NCI-H2081 treated with DMSO at 0.1 percent for 48 hours (cell line): ENCODE measurements at regions not wholly inside any gene's neighbourhood (a gene's known extent, or its start where the extent isn't known, plus 50 kb on each side); places are given as distances from the start of the nearest gene placed in this dataset.

Experiments used
- DNase-seq: peaks from one replicate; lab custom pipeline; 2025; lab: John Stamatoyannopoulos, UW

- no peak for DNase-seq
These were observed 113.4 kb upstream of the CDK1 start for GRCh38 chr10:60664859-60665258.

DNA sequence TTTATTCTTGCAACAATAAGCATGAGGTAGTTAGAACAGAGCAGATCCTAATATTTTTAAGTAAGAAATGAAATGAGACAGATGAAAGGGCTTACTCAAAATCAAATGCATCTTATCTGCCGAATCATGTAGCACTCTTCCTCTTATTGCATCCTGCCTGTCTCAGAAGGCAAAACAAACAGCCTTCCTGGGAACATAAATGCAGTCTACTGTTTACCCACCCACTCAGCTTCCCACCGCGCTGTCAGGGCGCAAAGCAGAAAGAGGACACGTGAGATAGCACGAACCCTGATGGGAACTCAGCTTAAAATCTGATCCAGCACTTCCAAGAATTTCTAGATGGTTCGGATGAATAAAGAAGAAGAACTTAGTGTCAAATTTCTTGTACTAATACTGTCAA, 114.4 kb upstream of the CDK1 start:
- DNase-seq = peak; percentile 60

- no peak for DNase-seq
These were observed 115.2 kb upstream of the CDK1 start for GRCh38 chr10:60662917-60663614.

DNA sequence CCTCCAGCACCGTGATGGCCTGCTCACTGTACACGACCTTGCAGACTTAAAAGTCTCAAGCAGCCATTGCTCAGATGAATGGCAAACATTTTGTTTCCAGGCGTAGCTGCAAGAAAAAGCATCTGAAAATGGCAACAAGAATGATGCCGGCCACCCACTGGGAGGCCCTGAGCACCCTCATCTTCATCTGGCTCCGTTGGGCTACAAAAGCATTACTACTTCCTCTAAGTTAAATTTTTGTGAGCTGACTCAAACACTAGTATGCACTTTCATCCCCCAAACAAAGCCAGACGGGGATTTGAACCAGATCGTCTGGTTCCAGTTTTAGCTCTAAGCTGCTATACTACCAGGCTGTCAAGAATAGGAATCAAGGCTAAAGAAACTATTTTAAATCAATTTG, 116.6 kb upstream of the CDK1 start:
- no peak for DNase-seq

- DNase-seq = no peak
These were observed 117.7 kb upstream of the CDK1 start for GRCh38 chr10:60660625-60661024.

DNA sequence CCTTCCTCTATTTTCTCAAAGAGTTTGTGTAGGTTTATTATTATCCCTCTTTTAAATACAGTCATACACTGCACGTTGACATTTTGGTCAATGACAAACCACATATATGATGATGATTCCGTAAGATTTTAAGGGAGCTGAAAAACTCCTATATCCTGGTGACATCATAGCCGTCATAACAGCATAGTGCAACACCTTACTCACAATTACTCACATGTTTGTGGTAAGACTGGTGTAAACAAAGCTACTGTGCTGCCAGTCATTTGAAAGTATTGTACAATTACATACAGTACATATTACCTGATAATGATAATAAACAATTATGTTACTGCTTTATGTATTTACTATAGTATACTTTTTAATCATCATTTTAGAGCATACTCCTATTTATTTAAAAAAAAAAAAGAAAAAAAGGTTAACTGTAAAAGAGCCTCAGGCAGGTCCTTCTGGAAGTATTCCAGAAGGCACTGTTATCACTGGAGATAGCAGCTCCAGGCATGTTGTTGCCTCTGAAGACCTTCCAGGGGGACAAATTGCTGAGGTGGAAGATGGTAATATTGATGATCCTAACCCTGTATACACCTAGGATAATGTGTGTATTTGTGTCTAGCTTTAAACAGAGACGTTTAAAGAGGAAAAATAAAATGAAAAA, 123.3 kb upstream of the CDK1 start:
- DNase-seq = no peak

DNA sequence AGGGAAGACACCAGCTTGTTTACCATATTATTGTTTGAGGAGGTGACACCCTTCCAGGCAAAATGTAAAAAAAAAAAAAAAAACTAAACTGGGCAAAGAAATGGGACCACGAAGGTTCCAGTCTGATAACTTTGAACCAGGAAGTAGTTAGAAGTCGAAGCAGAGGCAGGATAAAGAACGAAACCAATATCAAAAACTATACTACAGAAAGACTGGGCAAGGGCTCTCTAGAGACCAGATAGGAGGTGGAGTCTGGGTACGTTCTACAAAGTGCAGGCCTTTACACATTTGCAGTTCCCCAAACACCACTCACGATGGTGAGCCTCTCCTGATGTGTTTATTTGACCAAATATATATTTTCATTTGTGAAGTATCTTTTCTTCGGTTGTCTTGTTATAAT, 125.7 kb upstream of the CDK1 start:
- no peak for DNase-seq

DNA sequence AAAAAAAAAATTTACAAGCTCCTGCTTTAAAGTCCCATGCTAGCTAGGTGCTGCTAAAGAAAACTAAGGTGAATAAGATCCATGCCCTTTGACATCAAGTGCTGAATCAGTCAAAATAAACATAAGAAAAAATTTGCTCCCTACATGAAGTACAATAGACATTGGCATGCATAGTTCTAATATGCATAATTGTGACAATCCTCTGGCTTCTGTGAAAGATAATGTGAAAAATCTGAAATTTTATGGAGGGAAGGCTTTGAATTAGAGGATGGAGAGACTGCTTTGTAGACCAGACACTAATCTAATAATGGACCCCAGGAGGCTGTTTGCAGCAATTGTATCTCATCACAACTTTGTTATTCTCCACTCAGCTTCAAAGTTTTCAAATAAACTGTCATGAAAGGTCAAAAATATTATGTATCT, 127.9 kb upstream of the CDK1 start:
- DNase-seq = no peak

GRCh38 chr10:60649485-60650377, 128.5 kb upstream of the CDK1 start:
- DNase-seq = no peak

- no peak for DNase-seq
These were observed 129.5 kb upstream of the CDK1 start for GRCh38 chr10:60648761-60649160.

- no peak for DNase-seq
These were observed 131.1 kb upstream of the CDK1 start for GRCh38 chr10:60646966-60647796.

DNA sequence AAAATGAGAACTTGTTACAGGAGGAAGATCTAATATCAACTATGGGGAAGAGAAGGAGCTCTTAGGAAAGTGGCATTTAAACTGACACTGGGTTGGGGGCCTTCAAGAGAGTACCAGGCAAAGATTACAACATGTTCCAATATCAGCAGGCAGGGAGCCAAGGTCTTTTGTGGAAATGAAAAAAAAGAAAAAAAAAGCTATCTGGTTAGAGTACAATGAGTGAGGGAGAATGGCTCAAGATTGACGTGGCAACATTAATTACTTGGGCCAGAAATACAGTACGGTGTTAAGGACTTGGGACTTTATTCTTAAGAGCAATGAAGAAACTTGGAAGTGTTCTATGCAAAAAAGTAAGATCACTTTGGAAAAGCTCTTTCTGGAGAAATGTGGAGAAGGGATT, 132.3 kb upstream of the CDK1 start:
- no peak for DNase-seq

GRCh38 chr10:60644436-60645130, 133.7 kb upstream of the CDK1 start:
- no peak for DNase-seq

DNA sequence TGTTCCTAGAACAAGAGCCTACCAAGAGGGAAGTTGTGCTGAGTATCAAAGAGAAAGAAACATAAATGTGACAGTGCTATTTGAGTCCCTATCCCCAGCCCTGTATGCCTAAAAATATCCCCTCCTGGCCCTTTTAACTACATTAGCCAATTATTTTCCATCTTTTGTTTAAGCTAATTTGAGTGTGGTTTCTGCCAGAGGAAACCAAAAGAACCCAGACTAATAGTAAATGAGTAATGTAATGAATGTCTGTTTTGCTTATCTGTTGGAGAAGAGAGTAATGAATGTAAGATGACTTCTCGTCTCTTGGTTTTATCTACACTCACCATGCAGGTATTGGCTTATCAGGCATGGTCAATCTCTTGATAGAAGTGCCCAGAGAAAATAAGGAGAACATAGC, 134.4 kb upstream of the CDK1 start:
- DNase-seq = no peak

DNA sequence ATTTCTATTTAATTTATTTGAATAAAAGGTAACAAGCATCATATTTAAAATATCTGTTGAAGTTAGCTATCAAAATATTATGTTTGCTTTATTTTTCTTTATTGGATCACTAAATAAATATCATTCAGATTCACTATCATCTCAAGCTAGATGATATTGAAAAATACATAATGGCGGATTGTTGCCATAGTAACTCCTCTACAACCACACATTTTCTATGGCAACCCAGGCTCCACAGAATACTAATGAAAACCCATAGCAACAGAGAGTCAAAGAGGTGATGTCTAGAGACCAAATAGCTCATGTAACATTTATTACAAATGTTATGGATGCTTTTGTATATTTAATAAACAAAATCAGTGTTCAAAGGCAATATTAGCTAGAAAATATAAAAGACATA, 148.9 kb upstream of the CDK1 start:
- no peak for DNase-seq

DNA sequence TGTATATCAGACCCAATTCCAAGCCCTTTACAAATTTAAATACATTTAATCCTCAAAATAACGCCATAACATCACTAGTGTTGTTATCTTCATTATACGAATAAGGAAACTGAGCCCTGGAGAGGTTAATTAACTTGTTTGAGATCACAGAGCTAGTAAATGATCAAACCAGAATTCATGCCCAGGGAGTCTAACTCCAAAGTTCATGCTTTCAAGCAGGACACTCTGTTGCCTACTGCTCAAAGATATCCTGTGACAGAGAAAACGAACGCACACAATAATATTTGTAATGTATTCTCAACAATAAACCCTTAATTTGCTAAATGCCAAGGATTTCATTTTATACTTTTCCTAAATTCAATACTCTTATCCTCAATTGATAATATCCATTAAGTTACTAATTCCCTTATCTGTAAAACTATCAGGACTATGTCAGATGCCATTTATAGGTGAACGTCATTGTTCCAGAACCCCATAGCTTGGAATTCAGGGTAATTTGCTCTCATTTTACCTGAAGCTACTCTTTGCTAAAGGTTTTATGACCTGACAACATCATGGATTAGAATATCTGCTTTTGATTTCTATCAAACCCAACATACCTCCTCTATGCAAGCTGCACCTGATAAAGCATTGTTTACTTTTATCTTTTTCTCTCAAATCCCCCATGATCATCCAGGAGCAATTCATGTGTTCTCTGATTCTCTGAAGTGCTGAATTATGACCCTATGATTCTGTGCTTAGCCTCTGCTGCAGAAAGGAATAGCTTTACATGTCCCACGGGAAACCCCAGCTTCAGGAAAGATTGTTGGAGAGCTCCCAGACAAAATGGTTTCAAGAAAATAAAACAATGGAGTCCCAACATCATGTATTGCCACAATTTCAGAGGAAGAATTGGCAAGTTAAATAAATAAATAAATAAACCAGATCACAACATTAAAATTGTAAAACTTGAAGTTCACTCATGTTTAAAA, 150.2 kb upstream of the CDK1 start:
- DNase-seq = no peak

GRCh38 chr10:60626037-60626436, 152.2 kb upstream of the CDK1 start:
- no peak for DNase-seq

DNA sequence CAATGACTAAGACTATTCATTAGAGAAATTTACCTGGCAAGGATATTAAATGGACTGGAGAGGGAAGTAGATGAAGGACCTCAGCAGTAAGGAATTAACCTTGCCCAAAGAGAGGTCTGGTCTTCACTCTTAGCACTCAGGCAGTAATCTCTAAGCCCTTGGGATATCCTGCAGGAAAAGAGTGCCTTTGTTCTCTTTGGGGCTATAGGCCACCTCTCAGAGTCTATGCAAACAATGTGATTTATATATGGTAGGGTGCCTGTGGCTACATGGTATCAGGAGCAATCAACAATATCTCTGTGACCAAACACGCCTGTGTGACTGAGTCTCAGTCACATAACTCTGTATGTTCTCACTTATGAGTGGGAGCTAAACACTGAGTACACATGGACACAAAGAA, 154.7 kb upstream of the CDK1 start:
- DNase-seq = no peak

DNA sequence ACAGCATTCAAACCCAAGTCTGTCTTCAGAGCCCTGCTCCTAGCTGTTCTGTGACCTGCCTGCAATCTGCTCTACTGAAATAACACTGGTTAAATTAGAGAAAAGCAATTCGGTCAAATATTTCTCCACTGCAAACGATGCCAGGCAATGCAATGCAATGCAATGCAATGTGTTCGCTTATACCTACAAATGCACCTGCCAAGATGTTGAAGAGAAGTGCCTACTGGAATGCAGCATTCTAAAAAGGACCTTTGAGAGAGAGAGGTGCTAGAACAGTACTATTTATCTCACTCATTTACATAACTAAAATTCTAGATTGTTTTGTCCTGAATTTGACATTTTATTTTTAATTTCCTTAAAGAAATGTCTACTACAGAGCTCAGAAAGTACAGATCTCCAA, 157.3 kb upstream of the CDK1 start:
- DNase-seq = no peak

- DNase-seq = no peak
These were observed 159.4 kb upstream of the CDK1 start for GRCh38 chr10:60618861-60619260.
